B cell (primary cell): ENCODE measurements at regions not wholly inside any gene's neighbourhood (a gene's known extent, or its start where the extent isn't known, plus 50 kb on each side); places are given as distances from the start of the nearest gene placed in this dataset.

Experiments
- ATAC-seq: fragments of 200-7000 bp; cut with Tn5 transposase; one replicate; pipeline ENCODE4 v1.10.0; 2021; ENCODE audit warnings: low read depth, mild to moderate bottlenecking, moderate number of reproducible peaks, moderate library complexity
- CTCF ChIA-PET: fragments of 350-600 bp; sonication (Branson Sonifier 250); formaldehyde crosslinking; loops from one replicate; lab custom pipeline; 2021; ENCODE audit warnings: antibody characterized with exemption, inconsistent platforms; lab: Charles Lee
- POLR2A ChIA-PET: fragments of 350-600 bp; sonication (Branson Sonifier 250); formaldehyde crosslinking; loops from one replicate; lab custom pipeline; 2021; ENCODE audit warnings: antibody characterized with exemption; lab: Charles Lee
- DNase-seq: peaks from one replicate; pipeline ENCODE4 v3.0.0; 2013
- H2AFZ ChIP-seq: 2 replicates; pipeline ENCODE4 v1.6.1; 2012; ENCODE audit warnings: mild to moderate bottlenecking, low read depth, low read length; ENCODE audit not compliant: insufficient read depth, poor library complexity, severe bottlenecking
- H3K27ac ChIP-seq, 2 donors: 1 replicate in 1 of 2; 2 replicates in 1 of 2; pipeline ENCODE4 v1.5.1; 2012 to 2013; ENCODE audit warnings: low read length in 2 of 2, mild to moderate bottlenecking in 2 of 2, moderate library complexity in 1 of 2
- H3K27me3 ChIP-seq, 4 experiments: fragments of 200-600 bp in 1 of 4; sonication (generic) in 1 of 4; replicated peaks in 1 of 4; 1 replicate in 2 of 4; 2 replicates in 2 of 4; pipeline versions ENCODE4 v1.6.1 to v1.7.0; 2013 to 2016; ENCODE audit warnings: low read length in 3 of 4, mild to moderate bottlenecking in 2 of 4, mixed read lengths in 1 of 4, moderate library complexity in 1 of 4; ENCODE audit not compliant: insufficient read depth in 4 of 4, control insufficient read depth in 3 of 4; ENCODE audit errors: control extremely low read depth in 1 of 4
- H3K36me3 ChIP-seq, 2 experiments: replicated peaks in 1 of 2; 1 replicate in 1 of 2; 2 replicates in 1 of 2; pipeline versions ENCODE4 v1.6.1 to v1.7.1; 2013; ENCODE audit warnings: low read length in 1 of 2; ENCODE audit not compliant: insufficient read depth in 2 of 2, control insufficient read depth in 1 of 2; ENCODE audit errors: control extremely low read depth in 1 of 2, extremely low read depth in 1 of 2
- H3K4me1 ChIP-seq, 2 donors: fragments of 200-600 bp in 1 of 2; sonication (generic) in 1 of 2; 1 replicate in 1 of 2; 2 replicates in 1 of 2; pipeline versions ENCODE4 v1.5.1 to v1.6.1; 2013 to 2017; ENCODE audit warnings: low read length in 2 of 2; ENCODE audit not compliant: control insufficient read depth in 2 of 2, insufficient read depth in 2 of 2
- H3K4me2 ChIP-seq: replicated peaks from 2 replicates; pipeline ENCODE3; 2012; ENCODE audit warnings: mild to moderate bottlenecking, low read depth, low read length; ENCODE audit not compliant: poor library complexity, severe bottlenecking
- H3K4me3 ChIP-seq, 5 experiments: fragments of 200-600 bp in 1 of 5; sonication (generic) in 1 of 5; 1 replicate in 3 of 5; 2 replicates in 2 of 5; pipeline versions ENCODE4 v1.5.1 to v1.7.0; 2011 to 2016; ENCODE audit warnings: low read length in 4 of 5, mild to moderate bottlenecking in 4 of 5, low read depth in 2 of 5, control low read depth in 1 of 5, moderate library complexity in 1 of 5; ENCODE audit not compliant: insufficient read depth in 1 of 5; ENCODE audit errors: control extremely low read depth in 1 of 5, extremely low read depth in 1 of 5
- H3K79me2 ChIP-seq: fragments of 200-600 bp; sonication (generic); one replicate; pipeline ENCODE4 v1.6.0; 2016; ENCODE audit warnings: low read length; ENCODE audit not compliant: control insufficient read depth, insufficient read depth
- H3K9ac ChIP-seq: fragments of 200-600 bp; sonication (generic); 2 replicates; pipeline ENCODE4 v1.6.1; 2017; ENCODE audit warnings: mild to moderate bottlenecking, low read length, moderate library complexity
- H3K9me3 ChIP-seq, 3 donors: one replicate each; pipeline versions ENCODE4 v1.6.1 to v1.7.1; 2013; ENCODE audit warnings: low read length in 2 of 3; ENCODE audit not compliant: control insufficient read depth in 2 of 3, insufficient read depth in 1 of 3; ENCODE audit errors: control extremely low read depth in 1 of 3
- H4K20me1 ChIP-seq: 2 replicates; pipeline ENCODE4 v1.6.0; 2012; ENCODE audit warnings: mild to moderate bottlenecking, low read length; ENCODE audit not compliant: insufficient read depth, control insufficient read depth, poor library complexity, severe bottlenecking
- H3K27ac Mint-ChIP-seq: one replicate; pipeline ENCODE4 v1.8.0; 2021; ENCODE audit warnings: mixed read lengths
- H3K27me3 Mint-ChIP-seq: one replicate; pipeline ENCODE4 v1.8.0; 2021; ENCODE audit warnings: mixed read lengths
- H3K4me1 Mint-ChIP-seq: one replicate; pipeline ENCODE4 v1.8.0; 2021; ENCODE audit warnings: mixed read lengths
- H3K4me3 Mint-ChIP-seq: one replicate; pipeline ENCODE4 v1.8.0; 2021; ENCODE audit warnings: mixed read lengths
- H3K9me3 Mint-ChIP-seq: one replicate; pipeline ENCODE4 v1.8.0; 2022; ENCODE audit warnings: mixed read lengths; ENCODE audit not compliant: insufficient read depth
- CTCF ChIP-seq: fragments of 200-600 bp; IDR thresholded peaks from one replicate; pipeline ENCODE4 v1.8.0; 2022; ENCODE audit warnings: antibody characterized with exemption, mild to moderate bottlenecking
- EZH2 ChIP-seq: IDR thresholded peaks from 2 replicates; pipeline ENCODE4 v1.6.1; 2012; ENCODE audit warnings: borderline replicate concordance, low read depth, mild to moderate bottlenecking, moderate library complexity, low read length; ENCODE audit not compliant: insufficient read depth, poor library complexity, severe bottlenecking
- WGBS: methylation state at CpG from one replicate; pipeline ENCODE4 v1.1.5; 2013; ENCODE audit warnings: missing lambda C conversion rate; ENCODE audit not compliant: insufficient coverage; 5-methylcytosine and 5-hydroxymethylcytosine counted together
- intact Hi-C: fragments of 100-400 bp; cut with micrococcal nuclease; formaldehyde crosslinking; loops from one replicate; pipeline ENCODE4 v1.10.0; 2022

- Histone ChIP-seq H4K20me1 (no peaks in the 10 kb centered on the region), H3K4me3 (no peak overlapping the region), H3K9ac (no peak overlapping the region), H3K27me3 (no peaks in the 10 kb centered on the region), H3K4me2 (no peak overlapping the region), H3K36me3 (no peaks in the 10 kb centered on the region), H3K79me2 (no peaks in the 10 kb centered on the region), H3K4me1 (no peaks in the 10 kb centered on the region), H3K27ac (no peak overlapping the region), H2AFZ (no peak overlapping the region), H3K9me3 (no peaks in the 10 kb centered on the region)
- Mint-ChIP-seq H3K27me3 (no peaks in the 10 kb centered on the region), H3K9me3 (no peaks in the 10 kb centered on the region), H3K27ac (no peak overlapping the region), H3K4me3 (no peak overlapping the region), H3K4me1 (no peaks in the 10 kb centered on the region)
- TF ChIP-seq CTCF, result no peak
- TF ChIP-seq EZH2, result no peak
- POLR2A ChIA-PET, result no interaction called here
- DNase-seq (no peak), ATAC-seq (no peak)
- CTCF ChIA-PET, result no interaction called here
- no CpG with 5 or more reads among the region's 1 CpG for WGBS
- intact Hi-C loops, result no loop called here
Measured at GRCh38 chr11:42502151-42502550, 809.6 kb upstream of the API5 start.

GRCh38 chr11:42521994-42522393 is 789.8 kb upstream of the API5 start:
- Histone ChIP-seq H3K4me3 (no peak overlapping the region), H3K9ac (no peak overlapping the region), H4K20me1 (no peaks in the 10 kb centered on the region), H3K4me2 (no peak overlapping the region), H3K36me3 (no peaks in the 10 kb centered on the region), H3K4me1 (no peaks in the 10 kb centered on the region), H3K27ac (no peak overlapping the region), H3K27me3 (no peaks in the 10 kb centered on the region), H3K79me2 (no peaks in the 10 kb centered on the region), H2AFZ (no peak overlapping the region), H3K9me3 (no peaks in the 10 kb centered on the region)
- intact Hi-C loops, result no loop called here
- H3K4me1 Mint-ChIP-seq, result no peaks in the 10 kb centered on the region
- TF ChIP-seq CTCF (no peak), EZH2 (no peak)
- CTCF ChIA-PET, result no interaction called here
- H3K27ac Mint-ChIP-seq, result no peak overlapping the region
- 100% methylated on average over 1 of the region's 4 CpGs for WGBS
- POLR2A ChIA-PET, result no interaction called here
- DNase-seq, result no peak
- H3K9me3 Mint-ChIP-seq, result no peaks in the 10 kb centered on the region
- H3K4me3 Mint-ChIP-seq, result no peak overlapping the region
- no peaks in the 10 kb centered on the region for H3K27me3 Mint-ChIP-seq
- no peak for ATAC-seq
